OCI-LY7 (cell line): ENCODE measurements at regions not wholly inside any gene's neighbourhood (a gene's known extent, or its start where the extent isn't known, plus 50 kb on each side); places are given as distances from the start of the nearest gene placed in this dataset.
"Not testable (repeated sequence)": the region's sequence is repeated elsewhere in the genome, so short reads cannot be mapped to it uniquely, and the experiment has no call there.

Experiments
- BruUV-seq: library from RNA; stranded (reverse); fragments of 400-500 nt; replicated peaks from 2 replicates; lab custom pipeline; 2021; lab: Mats Ljungman, UMichigan
- CTCF ChIA-PET: fragments of 300-600 bp; sonication (Branson Sonifier 250); formaldehyde crosslinking; loops from one replicate; lab custom pipeline; 2022; ENCODE audit warnings: antibody characterized with exemption; ENCODE audit not compliant: unreplicated experiment; lab: Charles Lee
- POLR2A ChIA-PET: fragments of 300-600 bp; sonication (Branson Sonifier 250); formaldehyde crosslinking; loops from one replicate; lab custom pipeline; 2022; ENCODE audit warnings: antibody characterized with exemption; lab: Charles Lee
- DNase-seq: peaks from one replicate; pipeline ENCODE4 v3.0.0-alpha.2; 2015; ENCODE audit warnings: low spot score
- H2AFZ ChIP-seq: fragments of 200-600 bp; sonication (generic), shearing (Covaris generic); 2 replicates; pipeline ENCODE4 v1.6.1; 2014; ENCODE audit warnings: mild to moderate bottlenecking, antibody characterized with exemption, low read length, moderate library complexity
- H3K27ac ChIP-seq: fragments of 200-600 bp; sonication (generic); 2 replicates; pipeline ENCODE4 v1.5.1; 2014; ENCODE audit warnings: mixed run types, low read depth, mild to moderate bottlenecking, moderate library complexity, low read length, inconsistent platforms; ENCODE audit not compliant: poor library complexity, severe bottlenecking
- H3K36me3 ChIP-seq: fragments of 200-600 bp; sonication (generic); 2 replicates; pipeline ENCODE4 v1.6.1; 2014; ENCODE audit warnings: mild to moderate bottlenecking, antibody characterized with exemption, low read length, moderate library complexity, mixed read lengths; ENCODE audit not compliant: insufficient read depth
- H3K4me1 ChIP-seq: fragments of 200-600 bp; sonication (generic); 2 replicates; pipeline ENCODE4 v1.5.1; 2014; ENCODE audit warnings: mild to moderate bottlenecking, low read length; ENCODE audit not compliant: insufficient read depth, poor library complexity, severe bottlenecking
- H3K4me2 ChIP-seq: fragments of 200-600 bp; sonication (generic); 2 replicates; pipeline ENCODE4 v1.6.1; 2014; ENCODE audit warnings: mild to moderate bottlenecking, low read length
- H3K4me3 ChIP-seq: fragments of 200-600 bp; sonication (generic); 2 replicates; pipeline ENCODE4 v1.5.1; 2014; ENCODE audit warnings: mild to moderate bottlenecking, low read depth, low read length; ENCODE audit not compliant: poor library complexity, severe bottlenecking
- H3K79me2 ChIP-seq: fragments of 200-600 bp; sonication (generic); 2 replicates; pipeline ENCODE4 v1.6.1; 2016; ENCODE audit warnings: low read depth, mild to moderate bottlenecking, low read length, moderate library complexity, mixed read lengths; ENCODE audit not compliant: insufficient read depth
- H3K9me2 ChIP-seq: fragments of 200-600 bp; sonication (generic); 2 replicates; pipeline ENCODE4 v1.6.1; 2016; ENCODE audit warnings: mild to moderate bottlenecking, low read length, mixed read lengths; ENCODE audit not compliant: insufficient read depth
- H3K9me3 ChIP-seq: fragments of 200-600 bp; sonication (generic); 2 replicates; pipeline ENCODE4 v1.6.1; 2014; ENCODE audit warnings: mild to moderate bottlenecking, mixed run types, low read length, mixed read lengths
- H4K20me1 ChIP-seq: fragments of 200-600 bp; sonication (generic); 2 replicates; pipeline ENCODE4 v1.6.1; 2014; ENCODE audit warnings: mild to moderate bottlenecking, antibody characterized with exemption, low read length, moderate library complexity, mixed read lengths; ENCODE audit not compliant: insufficient read depth
- CTCF ChIP-seq: fragments of 200-600 bp; sonication (generic); conservative IDR thresholded peaks from 2 replicates; pipeline ENCODE4 v1.5.1; 2014; ENCODE audit warnings: mild to moderate bottlenecking, antibody characterized with exemption, low read length, moderate library complexity, mixed read lengths
- EZH2phosphoT487 ChIP-seq: fragments of 200-600 bp; sonication (generic); IDR thresholded peaks from 2 replicates; pipeline ENCODE4 v1.6.1; 2018; ENCODE audit warnings: low read depth, borderline replicate concordance, mild to moderate bottlenecking, mixed run types, antibody characterized with exemption, low read length, moderate library complexity, mixed read lengths
- intact Hi-C: fragments of 100-400 bp; cut with micrococcal nuclease; formaldehyde crosslinking; loops from one replicate; pipeline ENCODE4 v1.10.0; 2022; ENCODE audit not compliant: unreplicated experiment

GRCh38 chr1:228796945-228797344 is 61.7 kb downstream of the RHOU start:
- H3K9me2 ChIP-seq, H3K4me1 ChIP-seq, H3K79me2 ChIP-seq, H2AFZ ChIP-seq, H3K4me2 ChIP-seq, intact Hi-C loops, H4K20me1 ChIP-seq, DNase-seq, CTCF ChIA-PET, POLR2A ChIA-PET, H3K36me3 ChIP-seq, H3K27ac ChIP-seq, H3K9me3 ChIP-seq, H3K4me3 ChIP-seq, BruUV-seq: not testable (repeated sequence)

DNA sequence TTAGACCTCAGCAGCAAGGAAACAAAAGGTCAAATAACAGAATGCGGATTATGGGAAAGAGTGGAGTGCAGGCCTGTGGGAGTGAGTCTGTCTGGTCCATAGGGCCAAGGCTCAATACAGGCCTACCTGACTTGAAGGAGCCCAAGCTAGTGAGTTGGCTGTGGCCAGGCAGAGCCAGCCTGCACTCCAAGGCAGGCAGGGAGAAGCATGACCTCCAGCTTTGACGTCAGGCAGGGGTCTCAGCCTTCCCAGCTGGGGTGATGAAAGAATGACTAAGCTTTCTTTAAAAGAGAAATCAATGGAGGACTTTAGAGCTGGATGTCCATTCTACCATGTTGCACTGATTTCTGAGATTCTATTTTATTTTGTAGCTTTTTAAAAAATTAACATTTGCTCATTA is 62.8 kb downstream of the RHOU start:
- BruUV-seq = no TSS peak
- POLR2A ChIA-PET = no interaction called here

DNA sequence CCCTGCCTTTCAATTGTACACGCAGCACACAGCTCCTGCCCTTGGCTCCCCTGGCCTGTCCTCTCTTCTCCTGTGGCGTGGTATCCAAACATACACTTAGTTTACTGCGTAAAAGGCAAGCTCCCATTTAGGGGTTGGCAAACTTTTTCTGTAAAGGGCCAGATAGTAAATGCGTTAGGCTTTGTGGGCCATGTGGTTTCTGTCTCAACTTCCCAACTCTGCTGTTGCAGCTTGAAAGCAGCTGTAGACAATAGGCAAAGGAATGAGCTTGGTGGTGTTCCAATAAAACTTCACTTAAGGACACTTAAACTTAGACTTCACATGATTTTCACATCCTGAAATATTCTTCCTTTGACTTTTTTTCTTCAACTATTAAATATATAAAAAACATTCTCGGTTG is 63.3 kb downstream of the RHOU start:
- no peak for DNase-seq
- TF ChIP-seq CTCF = no peak
- TF ChIP-seq EZH2phosphoT487 = no peak
- ChIA-PET CTCF (no interaction called here), POLR2A (no interaction called here)
- intact Hi-C loops = no loop called here
- no peaks in the 10 kb centered on the region for H4K20me1 ChIP-seq
- no TSS peak for BruUV-seq
- H3K9me2 ChIP-seq = no peaks in the 10 kb centered on the region
- no peak overlapping the region for H3K4me2 ChIP-seq
- H3K9me3 ChIP-seq = no peaks in the 10 kb centered on the region
- no peak overlapping the region for H3K4me3 ChIP-seq
- H3K79me2 ChIP-seq = no peaks in the 10 kb centered on the region
- no peak overlapping the region for H2AFZ ChIP-seq
- H3K27ac ChIP-seq = no peak overlapping the region
- no peaks in the 10 kb centered on the region for H3K36me3 ChIP-seq
- H3K4me1 ChIP-seq = no peaks in the 10 kb centered on the region

More for the DNA sequence above, 62.8 kb downstream of the RHOU start:
- Histone ChIP-seq H3K36me3 (no peaks in the 10 kb centered on the region), H3K4me1 (no peaks in the 10 kb centered on the region), H2AFZ (no peak overlapping the region), H3K9me2 (no peaks in the 10 kb centered on the region), H3K27ac (no peak overlapping the region), H3K4me2 (no peak overlapping the region), H3K79me2 (no peaks in the 10 kb centered on the region), H3K9me3 (no peaks in the 10 kb centered on the region), H3K4me3 (no peak overlapping the region), H4K20me1 (no peaks in the 10 kb centered on the region)
- intact Hi-C loops = no loop called here
- CTCF ChIA-PET = no interaction called here
- no peak for DNase-seq
- no peak for TF ChIP-seq EZH2phosphoT487
- no peak for TF ChIP-seq CTCF
